Erythroblast (primary cell): ENCODE measurements at regions not wholly inside any gene's neighbourhood (a gene's known extent, or its start where the extent isn't known, plus 50 kb on each side); places are given as distances from the start of the nearest gene placed in this dataset.
"Not testable (repeated sequence)": the region's sequence is repeated elsewhere in the genome, so short reads cannot be mapped to it uniquely, and the experiment has no call there.

Experiments
- DNase-seq, 2 experiments: peaks; one replicate each; lab custom pipeline; 2025; lab: John Stamatoyannopoulos, UW
- GATA1 ChIP-seq: IDR thresholded peaks from 2 replicates; pipeline ENCODE4 v1.6.1; 2011; ENCODE audit warnings: low read depth, mild to moderate bottlenecking, control low read depth, low read length, moderate library complexity
- POLR2A ChIP-seq: IDR thresholded peaks from 2 replicates; pipeline ENCODE4 v1.6.1; 2011; ENCODE audit warnings: mild to moderate bottlenecking, low read length

DNA sequence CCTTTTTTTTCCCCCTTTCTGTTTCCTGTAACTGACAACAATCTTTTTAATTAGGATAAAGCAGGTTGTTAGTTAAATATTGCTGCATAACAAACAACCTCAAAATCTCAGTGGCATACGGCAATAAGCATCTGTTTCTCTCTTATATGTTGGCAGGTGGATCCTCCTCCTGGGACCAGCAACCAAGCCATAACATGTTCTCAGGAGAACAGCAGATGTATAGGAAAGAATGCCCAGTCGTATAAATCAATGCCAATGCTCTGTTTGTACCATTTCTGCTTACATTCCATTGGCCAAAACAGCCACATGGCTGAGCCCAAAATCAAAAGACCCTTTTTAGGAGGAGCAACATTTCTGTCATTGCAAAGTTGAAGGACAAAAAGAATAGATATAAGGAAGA lies 445.7 kb downstream of the AASDHPPT start:
- TF ChIP-seq POLR2A (no peak), GATA1 (no peak)
- DNase-seq: no peak

DNA sequence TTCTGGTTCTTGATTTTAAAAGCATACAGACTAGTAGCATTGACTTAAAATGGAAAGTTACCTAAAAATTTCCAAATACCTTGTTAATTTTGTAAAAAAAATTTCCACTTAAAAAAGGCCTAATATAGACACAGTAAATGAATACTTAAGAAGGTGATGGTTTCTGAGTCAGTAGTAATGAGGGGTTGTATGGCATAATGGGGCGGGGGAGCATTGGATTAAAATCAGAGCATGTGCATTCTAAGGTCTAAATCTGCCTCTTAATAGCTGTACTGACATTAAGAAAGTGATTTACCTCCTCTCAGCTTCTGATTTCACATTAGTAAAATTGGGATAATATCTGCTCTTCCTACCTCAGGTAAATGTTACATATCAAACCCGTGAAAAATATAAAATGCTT lies 446.5 kb downstream of the AASDHPPT start:
- TF ChIP-seq GATA1 (no peak), POLR2A (no peak)
- no peak for DNase-seq

DNA sequence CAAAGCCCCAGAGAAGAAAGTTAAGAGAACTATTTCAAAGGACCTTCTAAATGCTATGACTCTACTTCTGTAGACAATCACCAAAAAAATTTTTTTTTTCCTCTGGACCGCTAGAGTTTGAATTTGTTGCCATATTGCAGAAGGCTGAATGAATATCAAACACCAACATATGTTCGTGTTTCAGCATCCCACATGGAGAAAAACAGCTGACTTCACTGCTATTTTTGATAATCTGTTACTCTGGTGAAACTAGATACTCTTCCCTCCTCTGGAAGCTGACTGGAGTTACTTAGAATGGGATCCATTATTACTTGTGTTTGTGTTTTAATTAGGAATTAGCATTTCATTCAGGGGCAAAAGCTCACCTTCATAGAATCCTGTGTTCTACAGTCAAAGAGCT lies 447.0 kb downstream of the AASDHPPT start:
- TF ChIP-seq GATA1 (no peak), POLR2A (no peak)
- DNase-seq: no peak

DNA sequence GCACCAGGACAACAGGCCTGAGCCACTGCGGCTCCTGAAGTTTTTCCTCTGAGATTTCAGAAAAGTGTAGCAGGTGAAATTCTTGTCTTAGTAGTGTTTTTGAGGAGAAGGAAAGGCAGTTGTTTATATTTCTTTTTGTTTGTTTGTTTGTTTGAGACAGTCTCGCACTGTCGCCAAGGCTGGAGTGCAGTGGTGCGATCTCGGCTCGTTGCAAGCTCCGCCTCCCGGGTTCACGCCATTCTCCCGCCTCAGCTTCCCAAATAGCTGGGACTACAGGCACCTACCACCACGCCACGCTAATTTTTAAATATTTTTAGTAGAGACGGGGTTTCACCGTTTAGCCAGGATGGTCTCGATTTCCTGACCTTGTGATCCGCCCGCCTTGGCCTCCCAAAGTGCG lies 454.2 kb downstream of the AASDHPPT start:
- not testable (repeated sequence) for DNase-seq

DNA sequence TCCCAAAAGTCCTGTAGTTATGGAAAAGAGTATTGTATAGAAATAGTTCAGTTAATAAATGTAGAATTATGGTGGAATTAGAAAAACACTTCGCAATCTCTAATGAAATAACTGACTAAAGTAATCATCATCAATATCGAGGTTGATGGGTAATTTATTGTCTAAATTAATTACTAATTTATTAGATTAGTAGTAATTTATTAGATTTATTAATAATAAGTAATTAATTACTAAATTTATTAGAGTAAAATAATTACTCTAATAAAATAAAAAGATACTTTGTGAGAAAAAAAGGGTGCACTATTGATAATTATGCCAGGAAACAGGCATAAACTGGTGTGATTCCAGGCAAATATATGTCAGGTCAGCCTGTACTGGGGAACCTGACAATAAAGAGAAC lies 455.6 kb downstream of the AASDHPPT start:
- TF ChIP-seq GATA1 (no peak), POLR2A (no peak)
- DNase-seq: no peak

DNA sequence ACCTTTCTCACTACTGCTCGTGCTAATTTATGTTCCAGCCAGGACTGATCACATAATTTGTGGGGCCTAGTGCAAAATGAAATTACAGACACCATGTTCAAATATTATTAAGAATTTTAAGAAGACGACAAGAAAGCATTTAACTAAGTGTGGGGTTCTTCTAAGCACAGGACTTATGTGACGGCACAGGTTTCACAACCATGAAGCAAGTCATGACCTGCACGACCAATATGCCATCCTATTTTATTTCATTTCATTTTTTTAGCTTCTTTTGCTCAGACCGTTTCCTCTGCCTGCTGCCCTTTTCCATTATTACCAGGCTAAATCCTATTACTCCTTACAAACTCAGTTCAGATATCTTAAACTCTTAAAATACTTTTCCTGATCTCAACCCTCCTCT lies 462.5 kb downstream of the AASDHPPT start:
- no peak for TF ChIP-seq GATA1
- TF ChIP-seq POLR2A: no peak
- DNase-seq: no peak

DNA sequence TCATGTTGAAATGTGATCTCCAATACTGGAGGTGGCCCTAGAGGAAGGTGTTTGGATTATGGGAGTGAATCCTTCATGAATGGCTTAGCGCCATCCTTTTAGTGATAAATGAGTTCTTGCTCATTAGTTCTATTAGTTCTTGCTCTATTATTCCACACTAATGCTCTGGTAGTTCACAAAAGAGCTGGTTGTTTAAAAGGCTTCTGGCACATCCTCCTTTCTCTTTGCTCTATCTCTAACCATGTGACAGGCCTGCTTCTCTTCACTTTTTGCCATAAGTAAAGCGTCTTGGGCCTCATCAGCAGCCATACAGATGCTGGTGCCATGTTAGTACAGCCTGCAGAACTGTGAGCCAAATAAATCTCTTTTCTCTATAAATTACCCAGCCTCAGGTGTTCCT lies 469.9 kb downstream of the GUCY1A2 start:
- DNase-seq: no peak
- TF ChIP-seq POLR2A (no peak), GATA1 (no peak)

DNA sequence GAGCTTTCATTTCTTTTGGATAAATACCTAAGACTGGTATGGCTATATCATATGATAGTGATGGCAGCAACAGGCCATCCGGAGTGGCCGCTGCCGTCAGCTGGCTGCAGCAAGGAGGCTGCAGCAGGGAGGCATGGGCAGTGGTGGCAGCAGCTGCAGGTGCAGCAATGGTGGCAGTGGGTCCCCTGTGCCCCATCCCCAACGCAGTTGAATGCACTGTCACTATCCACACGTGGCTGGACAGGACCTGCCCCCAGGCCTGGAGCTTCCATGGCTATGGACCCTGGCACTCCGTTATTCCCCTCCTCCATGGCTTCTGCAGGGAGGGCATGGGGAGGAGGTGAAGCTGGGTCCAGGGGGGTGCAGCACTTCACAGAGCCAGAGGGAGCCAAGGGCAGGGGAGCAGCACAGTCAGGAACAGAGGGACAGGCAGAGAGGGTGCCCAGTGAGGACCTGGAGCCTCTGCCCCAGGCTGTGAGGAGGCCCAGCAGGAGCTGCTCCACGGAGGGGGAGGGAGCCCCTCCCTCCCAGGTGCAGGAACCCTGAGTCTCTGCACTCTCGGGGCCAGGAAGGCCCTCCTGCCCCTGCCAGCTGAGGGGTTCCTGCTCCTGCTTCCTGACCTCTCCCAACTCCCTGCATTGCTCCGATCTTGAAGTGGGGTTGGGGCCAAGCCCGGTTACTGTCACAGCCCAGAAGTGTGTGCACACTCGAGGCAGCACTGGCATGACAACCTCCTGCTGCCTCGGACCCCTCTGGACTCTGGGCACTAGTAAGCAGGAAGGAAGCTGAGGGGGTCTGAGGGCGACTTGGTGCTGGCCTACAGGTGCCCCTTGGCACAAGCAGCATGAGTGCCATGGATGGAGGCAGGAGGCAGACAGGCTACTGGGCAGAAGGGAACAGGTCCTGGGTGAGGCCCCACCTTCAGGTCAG lies 466.3 kb downstream of the GUCY1A2 start:
- DNase-seq: no peak
- TF ChIP-seq POLR2A: no peak
- TF ChIP-seq GATA1: no peak

DNA sequence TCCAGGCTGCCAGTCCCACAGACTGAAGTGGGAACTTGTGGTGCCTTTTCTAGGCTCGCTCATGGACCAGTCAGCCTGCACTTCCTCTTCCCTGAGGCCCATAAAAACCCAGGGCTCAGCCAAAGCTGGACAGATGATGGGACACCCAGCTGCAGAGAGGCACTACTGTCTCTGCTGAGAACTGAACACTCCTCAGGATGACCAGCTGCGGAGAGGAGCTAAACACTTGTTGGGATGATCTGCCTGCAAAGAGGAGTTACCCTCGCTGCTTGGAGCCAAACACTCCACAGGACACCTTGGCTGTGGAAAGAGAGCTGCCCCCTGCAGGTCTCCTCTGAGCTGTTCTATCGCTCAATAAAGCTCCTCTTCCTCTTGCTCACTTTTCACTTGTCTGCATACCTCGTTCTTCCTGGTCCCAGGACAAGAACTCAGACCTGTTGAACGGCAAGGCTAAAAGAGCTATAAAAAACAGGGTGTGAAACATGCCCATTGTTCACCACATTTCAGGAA lies 465.5 kb downstream of the GUCY1A2 start:
- DNase-seq: no peak
- no peak for TF ChIP-seq GATA1
- TF ChIP-seq POLR2A: no peak

DNA sequence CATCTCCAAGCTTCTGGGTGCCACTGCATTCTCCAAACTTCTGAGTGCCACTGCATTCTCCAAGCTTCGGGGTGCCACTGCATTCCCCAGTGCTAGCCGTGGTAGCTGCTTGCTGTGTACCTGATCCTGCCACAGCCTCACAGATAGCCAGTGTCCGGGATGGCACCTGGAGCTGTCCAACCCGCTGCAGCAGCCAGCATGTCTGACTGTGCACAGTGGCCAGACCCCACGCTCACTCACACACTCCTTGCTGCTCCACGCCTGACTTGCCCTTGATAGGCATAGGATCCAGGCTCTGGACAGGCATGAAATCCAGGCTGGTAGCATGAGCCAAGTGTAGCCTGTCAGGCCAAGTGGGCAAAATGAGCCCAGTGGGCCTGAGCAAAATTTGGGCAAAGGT lies 465.0 kb downstream of the GUCY1A2 start:
- no peak for DNase-seq
- no peak for TF ChIP-seq POLR2A
- TF ChIP-seq GATA1: no peak

DNA sequence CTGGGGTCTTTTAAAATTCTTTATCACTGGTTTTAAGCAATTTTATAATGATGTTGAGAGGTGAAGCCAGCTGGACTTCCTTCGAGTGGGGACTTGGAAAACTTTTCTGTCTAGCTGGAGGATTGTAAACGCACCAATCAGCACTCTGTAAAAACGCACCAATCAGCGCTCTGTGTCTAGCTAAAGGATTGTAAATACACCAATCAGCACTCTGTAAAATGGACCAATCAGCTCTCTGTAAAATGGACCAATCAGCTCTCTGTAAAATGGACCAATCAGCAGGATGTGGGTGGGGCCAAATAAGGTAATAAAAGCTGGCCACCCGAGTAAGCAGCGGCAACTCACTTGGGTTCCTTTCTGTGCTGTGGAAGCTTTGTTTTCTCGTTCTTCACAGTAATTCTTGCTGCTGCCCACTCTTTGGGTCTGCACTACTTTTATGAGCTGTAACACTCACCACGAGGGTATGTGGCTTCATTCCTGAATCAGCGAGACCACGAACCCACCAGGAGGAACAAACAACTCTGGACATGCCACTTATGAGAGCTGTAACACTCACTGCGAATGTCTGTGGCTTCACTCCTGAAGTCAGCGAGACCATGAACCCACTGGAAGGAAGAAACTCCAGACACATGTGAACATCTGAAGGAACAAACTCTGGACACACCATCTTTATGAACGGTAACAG lies 462.6 kb downstream of the GUCY1A2 start:
- DNase-seq: not testable (repeated sequence)

DNA sequence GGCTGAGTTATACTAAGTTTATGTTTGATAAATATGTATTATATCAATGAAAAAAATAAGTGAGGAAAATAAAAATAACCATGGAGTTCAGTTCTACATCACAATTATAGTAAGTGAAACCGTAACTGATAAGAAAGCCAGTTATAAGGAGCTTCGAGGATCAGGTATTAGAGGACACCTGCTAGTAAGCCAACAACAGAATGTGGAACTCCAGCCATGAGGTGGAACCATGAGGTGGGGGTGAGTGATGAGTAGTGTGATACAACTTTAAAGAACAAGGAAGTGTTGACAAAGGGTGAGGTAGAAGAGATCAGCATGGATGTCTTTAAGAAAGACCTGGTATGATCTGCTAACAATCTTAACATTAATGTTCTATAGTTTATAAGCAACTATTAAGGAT lies 452.9 kb downstream of the GUCY1A2 start:
- TF ChIP-seq POLR2A (no peak), GATA1 (no peak)
- no peak for DNase-seq

DNA sequence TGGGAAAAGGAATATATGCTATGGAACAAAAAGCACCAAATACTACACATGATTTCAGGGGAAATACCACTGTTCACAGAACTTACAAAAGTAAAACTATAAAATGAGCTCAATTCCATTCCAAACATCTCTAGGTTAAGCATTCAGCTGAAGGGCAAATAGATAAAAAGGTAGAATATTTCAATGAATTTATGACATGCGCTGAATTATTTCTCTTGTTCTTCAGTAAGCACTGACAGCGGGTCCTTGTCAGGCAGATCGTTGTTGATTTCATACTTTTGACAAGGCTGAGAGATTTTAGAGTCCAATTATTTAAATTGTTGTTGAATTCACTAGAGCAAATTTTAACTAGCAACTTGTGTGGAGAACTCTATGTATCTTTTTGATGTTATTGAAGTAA lies 449.6 kb downstream of the GUCY1A2 start:
- DNase-seq: no peak
- no peak for TF ChIP-seq GATA1
- TF ChIP-seq POLR2A: no peak

DNA sequence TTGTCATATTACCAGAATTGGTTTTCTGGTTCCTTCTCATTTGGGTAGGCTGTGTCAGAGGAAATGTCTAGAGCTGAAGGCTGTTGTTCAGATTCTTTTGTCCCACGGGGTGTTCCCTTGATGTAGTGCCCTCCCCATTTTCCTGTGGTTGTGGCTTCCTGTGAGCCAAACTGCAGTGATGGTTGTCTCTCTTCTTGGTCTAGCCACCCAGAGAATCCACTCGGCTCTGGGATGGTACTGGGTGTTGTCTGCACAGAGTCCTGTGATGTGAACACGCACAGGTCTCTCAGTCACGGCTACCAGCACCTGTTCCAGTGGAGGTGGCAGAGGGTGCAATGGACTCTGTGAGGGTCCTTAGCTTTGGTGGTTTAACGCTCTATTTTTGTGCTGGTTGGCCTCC lies 440.9 kb downstream of the GUCY1A2 start:
- DNase-seq: not testable (repeated sequence)

DNA sequence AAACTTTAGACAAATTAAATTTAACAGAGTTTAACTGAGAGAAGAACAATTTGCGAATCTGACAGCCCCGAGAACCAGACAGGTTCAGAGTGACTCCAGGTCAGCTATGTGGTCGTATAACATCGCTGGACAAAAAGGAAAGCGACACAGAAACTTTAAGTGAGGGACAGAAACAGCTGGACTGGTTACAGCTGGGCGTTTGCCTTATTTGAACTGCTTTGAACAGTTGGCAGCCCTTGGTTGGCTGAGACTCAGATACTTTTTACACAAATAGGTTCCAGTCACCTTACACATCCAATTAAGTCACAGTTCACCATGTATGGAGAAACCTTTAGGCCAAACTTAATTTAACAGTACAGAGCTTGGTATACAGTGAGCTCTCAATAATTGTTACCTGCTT lies 436.9 kb downstream of the GUCY1A2 start:
- DNase-seq: no peak
- TF ChIP-seq POLR2A (no peak), GATA1 (no peak)
